Fibroblast of villous mesenchyme (primary cell): ENCODE measurements at regions not wholly inside any gene's neighbourhood (a gene's known extent, or its start where the extent isn't known, plus 50 kb on each side); places are given as distances from the start of the nearest gene placed in this dataset.

Experiments
- DNase-seq: peaks from one replicate; pipeline ENCODE4 v3.0.0-alpha.2; 2010; ENCODE audit warnings: low read depth
- H3K4me3 ChIP-seq: 2 replicates; pipeline ENCODE4 v1.5.1; 2011; ENCODE audit warnings: low read depth, mild to moderate bottlenecking, low read length
- TF ChIP-seq, protein P1 (sequence below): IDR thresholded peaks from 2 replicates; pipeline ENCODE4 v1.5.1; 2012; ENCODE audit warnings: low read depth, mild to moderate bottlenecking, low read length; ENCODE audit not compliant: insufficient read depth

- TF ChIP-seq, protein P1, sequence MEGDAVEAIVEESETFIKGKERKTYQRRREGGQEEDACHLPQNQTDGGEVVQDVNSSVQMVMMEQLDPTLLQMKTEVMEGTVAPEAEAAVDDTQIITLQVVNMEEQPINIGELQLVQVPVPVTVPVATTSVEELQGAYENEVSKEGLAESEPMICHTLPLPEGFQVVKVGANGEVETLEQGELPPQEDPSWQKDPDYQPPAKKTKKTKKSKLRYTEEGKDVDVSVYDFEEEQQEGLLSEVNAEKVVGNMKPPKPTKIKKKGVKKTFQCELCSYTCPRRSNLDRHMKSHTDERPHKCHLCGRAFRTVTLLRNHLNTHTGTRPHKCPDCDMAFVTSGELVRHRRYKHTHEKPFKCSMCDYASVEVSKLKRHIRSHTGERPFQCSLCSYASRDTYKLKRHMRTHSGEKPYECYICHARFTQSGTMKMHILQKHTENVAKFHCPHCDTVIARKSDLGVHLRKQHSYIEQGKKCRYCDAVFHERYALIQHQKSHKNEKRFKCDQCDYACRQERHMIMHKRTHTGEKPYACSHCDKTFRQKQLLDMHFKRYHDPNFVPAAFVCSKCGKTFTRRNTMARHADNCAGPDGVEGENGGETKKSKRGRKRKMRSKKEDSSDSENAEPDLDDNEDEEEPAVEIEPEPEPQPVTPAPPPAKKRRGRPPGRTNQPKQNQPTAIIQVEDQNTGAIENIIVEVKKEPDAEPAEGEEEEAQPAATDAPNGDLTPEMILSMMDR: no peak
- no peak overlapping the region for H3K4me3 ChIP-seq
- DNase-seq: no peak
Observed at GRCh38 chr13:99629641-99630040, 128.4 kb downstream of the TM9SF2 start.

DNA sequence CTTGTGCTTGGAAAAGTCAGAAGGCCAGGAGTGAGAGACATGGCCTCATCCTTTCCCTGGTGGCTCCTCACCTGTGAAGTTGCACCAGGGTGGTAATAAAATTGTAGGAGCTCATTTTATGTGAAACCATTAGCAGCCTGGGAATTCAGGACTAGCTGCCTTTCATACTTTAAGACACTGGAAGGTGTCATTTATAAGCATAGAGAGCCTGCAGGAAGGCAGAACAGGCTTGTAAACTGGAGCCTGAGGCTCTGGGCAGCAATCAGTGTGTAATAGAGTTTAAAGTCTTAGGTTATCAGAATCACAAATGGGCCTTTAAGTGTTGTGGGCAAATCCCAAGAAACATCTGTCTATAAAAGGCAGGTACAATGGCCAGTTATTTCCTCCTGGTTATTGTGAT lies 127.2 kb downstream of the TM9SF2 start:
- TF ChIP-seq, protein P1: no peak
- no peak for DNase-seq

GRCh38 chr13:99626461-99627082 lies 125.3 kb downstream of the TM9SF2 start:
- H3K4me3 ChIP-seq: no peak overlapping the region
- TF ChIP-seq, protein P1: no peak
- DNase-seq: peak; percentile 48

More for the DNA sequence above, 127.2 kb downstream of the TM9SF2 start:
- H3K4me3 ChIP-seq: no peak overlapping the region

- TF ChIP-seq, protein P1: no peak
- no peak overlapping the region for H3K4me3 ChIP-seq
- DNase-seq: no peak
Observed at GRCh38 chr13:99624936-99625540, 123.8 kb downstream of the TM9SF2 start.

DNA sequence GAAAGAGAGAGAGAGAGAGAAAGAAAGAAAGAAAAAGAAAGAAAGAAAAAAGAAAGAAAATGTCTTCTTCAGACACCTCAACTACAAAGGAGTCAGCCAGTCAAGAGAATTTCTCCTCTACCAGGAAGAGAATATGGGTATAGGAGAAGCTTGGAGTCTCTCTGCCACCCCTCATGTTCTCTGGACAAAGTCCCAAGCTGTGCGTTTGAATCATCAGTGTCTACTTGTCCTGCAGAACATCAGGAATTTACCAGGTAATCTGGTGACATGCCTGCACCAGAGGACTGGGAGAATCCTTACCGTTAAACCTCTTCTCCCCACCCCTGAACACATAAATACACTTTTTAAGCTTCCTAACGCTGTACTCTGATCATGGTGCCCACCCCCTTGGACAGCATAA lies 119.5 kb downstream of the TM9SF2 start:
- DNase-seq: no peak
- TF ChIP-seq, protein P1: no peak
- H3K4me3 ChIP-seq: no peak overlapping the region

- H3K4me3 ChIP-seq: no peak overlapping the region
- TF ChIP-seq, protein P1: no peak
- DNase-seq: no peak
Observed at GRCh38 chr13:99619207-99619606, 117.9 kb downstream of the TM9SF2 start.
